ENCODE measurements at regions not wholly inside any gene's neighbourhood (a gene's known extent, or its start where the extent isn't known, plus 50 kb on each side); places are given as distances from the start of the nearest gene placed in this dataset.

DNA sequence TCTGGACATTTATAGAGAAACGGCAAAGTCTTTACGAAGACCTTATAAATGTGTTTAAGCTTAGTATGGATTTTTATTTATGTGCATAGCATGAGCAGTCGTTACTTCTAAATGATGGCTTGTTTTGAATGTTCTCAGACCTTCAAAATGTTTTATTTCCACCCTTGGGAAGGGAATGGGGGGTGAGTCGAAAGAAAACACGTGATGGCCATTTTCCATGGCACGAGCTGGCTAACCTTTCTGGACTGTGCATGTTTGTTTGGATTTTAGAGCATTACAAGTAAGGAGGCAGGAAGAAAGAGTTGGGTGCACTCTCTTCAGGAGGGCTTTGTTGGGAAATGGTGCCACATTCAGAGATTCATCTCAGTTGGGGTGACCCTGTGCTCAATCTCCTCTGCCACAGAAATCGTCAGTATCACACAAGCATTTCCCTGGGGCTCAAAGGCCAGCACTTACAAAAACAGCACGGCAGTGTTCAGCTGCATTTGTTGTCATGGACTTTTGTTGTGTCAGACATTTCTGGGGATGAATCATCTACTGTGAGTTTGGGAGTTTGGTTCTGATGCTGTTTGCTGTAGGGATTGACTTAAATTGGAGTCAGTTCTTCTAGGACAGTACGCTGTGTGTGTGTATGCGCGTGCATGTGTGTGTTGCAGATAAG, 52.3 kb upstream of the ADAMTS9 start:
- TF ChIP-seq, protein P1, sequence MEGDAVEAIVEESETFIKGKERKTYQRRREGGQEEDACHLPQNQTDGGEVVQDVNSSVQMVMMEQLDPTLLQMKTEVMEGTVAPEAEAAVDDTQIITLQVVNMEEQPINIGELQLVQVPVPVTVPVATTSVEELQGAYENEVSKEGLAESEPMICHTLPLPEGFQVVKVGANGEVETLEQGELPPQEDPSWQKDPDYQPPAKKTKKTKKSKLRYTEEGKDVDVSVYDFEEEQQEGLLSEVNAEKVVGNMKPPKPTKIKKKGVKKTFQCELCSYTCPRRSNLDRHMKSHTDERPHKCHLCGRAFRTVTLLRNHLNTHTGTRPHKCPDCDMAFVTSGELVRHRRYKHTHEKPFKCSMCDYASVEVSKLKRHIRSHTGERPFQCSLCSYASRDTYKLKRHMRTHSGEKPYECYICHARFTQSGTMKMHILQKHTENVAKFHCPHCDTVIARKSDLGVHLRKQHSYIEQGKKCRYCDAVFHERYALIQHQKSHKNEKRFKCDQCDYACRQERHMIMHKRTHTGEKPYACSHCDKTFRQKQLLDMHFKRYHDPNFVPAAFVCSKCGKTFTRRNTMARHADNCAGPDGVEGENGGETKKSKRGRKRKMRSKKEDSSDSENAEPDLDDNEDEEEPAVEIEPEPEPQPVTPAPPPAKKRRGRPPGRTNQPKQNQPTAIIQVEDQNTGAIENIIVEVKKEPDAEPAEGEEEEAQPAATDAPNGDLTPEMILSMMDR (IDR thresholded peaks at IDR 0.05) = no peak
- TF ChIP-seq, protein P2, sequence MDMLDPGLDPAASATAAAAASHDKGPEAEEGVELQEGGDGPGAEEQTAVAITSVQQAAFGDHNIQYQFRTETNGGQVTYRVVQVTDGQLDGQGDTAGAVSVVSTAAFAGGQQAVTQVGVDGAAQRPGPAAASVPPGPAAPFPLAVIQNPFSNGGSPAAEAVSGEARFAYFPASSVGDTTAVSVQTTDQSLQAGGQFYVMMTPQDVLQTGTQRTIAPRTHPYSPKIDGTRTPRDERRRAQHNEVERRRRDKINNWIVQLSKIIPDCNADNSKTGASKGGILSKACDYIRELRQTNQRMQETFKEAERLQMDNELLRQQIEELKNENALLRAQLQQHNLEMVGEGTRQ (IDR thresholded peaks at IDR 0.05; ENCODE audit: borderline replicate concordance, low read depth, low read length) = no peak
- TF ChIP-seq RAD21 (IDR thresholded peaks at IDR 0.05; ENCODE audit: low read length) = no peak
- no peak for TF ChIP-seq YY1 (IDR thresholded peaks at IDR 0.05; ENCODE audit: low read depth)
- TF ChIP-seq EP300 (IDR thresholded peaks at IDR 0.05; ENCODE audit: borderline replicate concordance in 1 of 2, low read depth in 1 of 2, low read length in 1 of 2) = no peak
- no peak for TF ChIP-seq MAX (IDR thresholded peaks at IDR 0.05; ENCODE audit: low read depth)
- no peak for TF ChIP-seq FOXM1 (IDR thresholded peaks at IDR 0.05; ENCODE audit: low read depth)
- no peak for TF ChIP-seq REST (IDR thresholded peaks at IDR 0.05; ENCODE audit: low read depth, low read length)
- TF ChIP-seq ZBTB33 (IDR thresholded peaks at IDR 0.05; ENCODE audit: borderline replicate concordance, low read depth) = no peak
- TF ChIP-seq NRF1 (IDR thresholded peaks at IDR 0.05; ENCODE audit: low read depth, low read length) = no peak
- no peak for TF ChIP-seq TAF1 (IDR thresholded peaks at IDR 0.05; ENCODE audit: borderline replicate concordance, low read depth, low read length)
- no peak for TF ChIP-seq SIN3A (IDR thresholded peaks at IDR 0.05; ENCODE audit: borderline replicate concordance, low read depth, low read length)
